ENCODE measurements at regions not wholly inside any gene's neighbourhood (a gene's known extent, or its start where the extent isn't known, plus 50 kb on each side); places are given as distances from the start of the nearest gene placed in this dataset.

DNA sequence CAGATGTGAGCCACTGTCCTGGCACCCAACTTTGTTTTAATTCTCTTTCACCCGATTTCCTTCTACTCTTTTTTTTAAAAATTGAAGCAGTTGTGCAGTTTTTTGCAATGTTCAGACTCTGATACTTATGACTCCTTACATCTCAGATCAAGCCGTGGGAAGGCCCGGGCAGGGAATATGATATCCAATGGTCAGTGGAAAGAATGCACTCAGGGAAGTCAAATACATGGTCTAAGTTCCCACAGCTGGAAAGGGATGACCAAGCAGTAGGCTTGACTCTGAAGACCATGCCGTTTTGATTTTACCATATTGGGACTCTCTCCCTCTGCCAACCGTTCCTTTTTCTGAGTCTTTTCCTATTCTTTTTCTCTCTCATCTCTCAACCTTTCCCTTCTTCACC, 157.2 kb downstream of the RPLP1 start:
- TF ChIP-seq, protein P1, sequence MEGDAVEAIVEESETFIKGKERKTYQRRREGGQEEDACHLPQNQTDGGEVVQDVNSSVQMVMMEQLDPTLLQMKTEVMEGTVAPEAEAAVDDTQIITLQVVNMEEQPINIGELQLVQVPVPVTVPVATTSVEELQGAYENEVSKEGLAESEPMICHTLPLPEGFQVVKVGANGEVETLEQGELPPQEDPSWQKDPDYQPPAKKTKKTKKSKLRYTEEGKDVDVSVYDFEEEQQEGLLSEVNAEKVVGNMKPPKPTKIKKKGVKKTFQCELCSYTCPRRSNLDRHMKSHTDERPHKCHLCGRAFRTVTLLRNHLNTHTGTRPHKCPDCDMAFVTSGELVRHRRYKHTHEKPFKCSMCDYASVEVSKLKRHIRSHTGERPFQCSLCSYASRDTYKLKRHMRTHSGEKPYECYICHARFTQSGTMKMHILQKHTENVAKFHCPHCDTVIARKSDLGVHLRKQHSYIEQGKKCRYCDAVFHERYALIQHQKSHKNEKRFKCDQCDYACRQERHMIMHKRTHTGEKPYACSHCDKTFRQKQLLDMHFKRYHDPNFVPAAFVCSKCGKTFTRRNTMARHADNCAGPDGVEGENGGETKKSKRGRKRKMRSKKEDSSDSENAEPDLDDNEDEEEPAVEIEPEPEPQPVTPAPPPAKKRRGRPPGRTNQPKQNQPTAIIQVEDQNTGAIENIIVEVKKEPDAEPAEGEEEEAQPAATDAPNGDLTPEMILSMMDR (IDR thresholded peaks at IDR 0.05; ENCODE audit: low read depth, low read length), result no peak
- H3K4me3 ChIP-seq (ENCODE audit: low read depth, low read length), result no peak overlapping the region

DNA sequence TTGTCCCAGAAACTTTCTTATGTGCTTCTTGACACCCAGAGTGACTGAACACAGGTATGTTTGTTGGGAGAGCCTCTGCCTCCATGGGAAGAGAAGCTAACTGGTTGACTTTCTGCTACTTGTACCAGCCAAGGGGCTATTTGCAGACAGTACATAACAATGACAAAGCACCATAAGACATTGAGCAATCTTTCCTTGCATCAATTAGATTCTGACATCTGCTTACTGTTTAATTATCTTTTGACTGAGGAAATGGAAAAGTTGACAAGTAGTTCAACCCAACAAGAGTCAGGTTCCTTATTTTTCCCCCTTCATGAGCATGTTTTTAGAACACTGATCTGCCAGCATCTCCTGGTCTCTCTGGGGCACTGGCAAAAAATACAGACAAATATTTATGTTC, 157.7 kb downstream of the RPLP1 start:
- TF ChIP-seq, protein P1 (IDR thresholded peaks at IDR 0.05; ENCODE audit: low read depth, low read length), result no peak
- H3K4me3 ChIP-seq (ENCODE audit: low read depth, low read length), result no peak overlapping the region

DNA sequence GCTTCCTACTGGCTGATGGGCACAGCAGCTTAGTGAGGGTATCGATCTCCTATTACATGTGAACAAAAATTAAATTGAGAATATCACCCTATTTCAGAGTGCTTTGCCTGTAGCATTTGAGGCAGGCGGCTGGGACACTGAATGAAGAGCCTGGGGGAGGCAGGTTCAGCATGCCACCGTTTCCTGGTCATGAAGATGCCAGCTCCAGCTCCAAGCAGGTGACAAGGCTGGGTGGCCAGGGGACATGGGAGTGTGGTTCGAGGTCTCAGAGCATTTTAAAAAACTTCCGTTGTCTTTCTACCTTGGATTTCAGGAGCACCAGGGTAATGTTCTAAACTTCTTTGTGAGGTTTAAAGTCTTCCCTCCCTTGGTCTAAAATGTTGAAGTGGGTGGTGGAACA, 158.2 kb downstream of the RPLP1 start:
- TF ChIP-seq, protein P1 (IDR thresholded peaks at IDR 0.05; ENCODE audit: low read depth, low read length), result no peak
- H3K4me3 ChIP-seq (ENCODE audit: low read depth, low read length), result no peak overlapping the region

DNA sequence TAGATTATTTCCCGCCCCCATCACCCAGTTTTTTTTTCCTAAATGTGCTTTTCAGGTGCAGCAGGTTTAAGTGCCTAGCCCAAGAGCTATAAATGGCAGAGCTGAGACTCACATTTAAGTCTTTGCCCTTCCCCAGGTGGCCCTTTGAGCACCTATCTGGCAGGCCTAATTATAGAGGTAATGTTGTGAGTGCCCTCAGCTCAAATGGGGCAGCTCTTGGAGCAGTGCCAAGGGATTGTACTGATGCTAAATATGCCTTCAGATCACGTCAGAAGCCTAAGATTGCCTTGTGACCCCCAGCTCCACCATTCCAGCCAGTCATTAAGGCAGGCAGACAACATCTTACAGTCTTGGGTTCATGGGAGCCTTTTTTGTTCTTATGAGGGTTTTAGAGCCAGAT, 159.5 kb downstream of the RPLP1 start:
- TF ChIP-seq, protein P1 (IDR thresholded peaks at IDR 0.05; ENCODE audit: low read depth, low read length), result no peak
- H3K4me3 ChIP-seq (ENCODE audit: low read depth, low read length), result no peak overlapping the region

DNA sequence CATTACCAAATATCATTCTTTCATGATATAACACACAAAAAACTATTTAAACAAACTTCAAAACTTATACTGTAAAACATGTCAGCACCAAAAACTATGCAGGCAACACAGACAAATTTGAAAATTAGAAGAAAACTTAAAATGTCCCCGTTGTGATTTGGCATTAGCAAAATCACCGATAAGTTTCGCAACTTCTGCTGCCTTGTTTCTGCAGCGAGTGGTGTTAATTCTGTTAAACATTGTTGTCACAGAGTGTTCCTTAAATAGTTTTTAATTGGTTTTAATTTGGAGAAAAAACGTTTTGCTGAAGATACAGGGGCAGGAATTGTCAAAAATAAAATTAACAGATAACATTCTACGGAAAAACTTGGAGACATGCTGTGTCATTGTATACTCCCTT, 160.6 kb downstream of the RPLP1 start:
- no peak overlapping the region for H3K4me3 ChIP-seq (ENCODE audit: low read depth, low read length)
- TF ChIP-seq, protein P1 (IDR thresholded peaks at IDR 0.05; ENCODE audit: low read depth, low read length), result no peak

DNA sequence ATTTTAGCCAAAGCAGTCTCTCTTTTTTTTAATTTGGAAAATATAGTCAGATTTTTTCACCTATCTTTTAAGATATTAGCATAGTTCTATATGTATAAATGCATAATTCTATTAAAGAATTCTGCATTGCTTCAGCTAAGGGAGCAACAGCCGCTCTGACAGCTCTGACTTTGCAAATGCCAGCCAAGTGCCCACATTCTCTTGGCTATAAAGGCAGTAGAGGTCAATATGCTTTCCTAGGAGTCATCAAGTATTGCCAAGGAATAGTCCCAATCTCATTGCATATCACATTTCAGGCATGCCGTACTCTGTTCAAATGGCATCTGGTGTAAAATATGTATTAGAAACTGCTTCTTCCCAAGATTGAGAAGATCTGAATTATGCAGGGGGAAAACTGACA, 161.4 kb downstream of the RPLP1 start:
- TF ChIP-seq, protein P1 (IDR thresholded peaks at IDR 0.05; ENCODE audit: low read depth, low read length), result no peak
- H3K4me3 ChIP-seq (ENCODE audit: low read depth, low read length), result no peak overlapping the region

DNA sequence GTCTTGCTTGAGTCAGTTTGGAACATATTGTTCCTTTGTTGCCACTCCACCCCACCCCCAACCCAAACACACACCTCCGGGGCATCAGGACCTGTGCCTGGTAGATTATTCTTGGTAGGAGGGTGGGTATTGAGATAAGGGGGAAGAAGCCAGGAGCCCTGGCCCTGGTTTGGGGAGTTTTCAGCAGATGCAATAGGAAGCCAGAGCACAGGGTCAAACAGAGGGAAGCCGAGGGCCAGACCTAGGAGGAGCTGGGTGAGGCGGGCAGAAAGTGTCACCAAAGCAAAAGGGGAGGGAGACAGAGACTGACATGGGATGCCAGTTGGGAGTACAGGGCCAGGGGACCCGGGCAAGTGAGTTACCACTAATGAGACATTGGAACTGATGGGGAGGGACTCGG, 163.1 kb downstream of the RPLP1 start:
- TF ChIP-seq, protein P1 (IDR thresholded peaks at IDR 0.05; ENCODE audit: low read depth, low read length), result no peak
- H3K4me3 ChIP-seq (ENCODE audit: low read depth, low read length), result no peak overlapping the region
